ENCODE measurements at regions not wholly inside any gene's neighbourhood (a gene's known extent, or its start where the extent isn't known, plus 50 kb on each side); places are given as distances from the start of the nearest gene placed in this dataset.

GRCh38 chr6:68400396-68400795, 234.7 kb upstream of the ADGRB3 start:
- DNase-seq (ENCODE audit: low read depth in 4 of 4, low spot score in 2 of 4): no peak

GRCh38 chr6:68391953-68392352, 243.1 kb upstream of the ADGRB3 start:
- DNase-seq (ENCODE audit: low read depth in 4 of 4, low spot score in 2 of 4): no peak

DNA sequence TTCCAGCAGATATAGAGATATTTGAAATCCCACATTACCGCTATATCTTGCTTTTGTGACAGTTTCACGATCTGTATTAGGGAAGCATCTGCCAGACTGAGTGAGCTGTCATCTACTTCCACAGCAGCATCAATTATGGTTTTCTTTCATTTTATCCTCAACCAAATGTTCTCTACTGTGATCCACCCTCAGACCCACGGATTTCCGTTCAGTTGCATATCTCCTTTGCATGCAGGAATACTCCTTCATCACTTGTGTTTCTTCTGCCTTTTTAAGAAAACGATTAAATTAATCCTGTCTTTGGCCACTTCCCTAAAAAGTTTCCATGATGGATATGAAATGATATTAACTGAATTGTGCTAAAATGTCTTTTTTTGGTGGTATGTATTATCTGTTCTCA, 262.1 kb upstream of the ADGRB3 start:
- DNase-seq (ENCODE audit: low read depth in 4 of 4, low spot score in 2 of 4): no peak

GRCh38 chr6:68368845-68369244, 266.2 kb upstream of the ADGRB3 start:
- DNase-seq (ENCODE audit: low read depth in 4 of 4, low spot score in 2 of 4): no peak

GRCh38 chr6:68364271-68364805, 270.7 kb upstream of the ADGRB3 start:
- DNase-seq (ENCODE audit: low read depth in 4 of 4, low spot score in 2 of 4): no peak

- DNase-seq (ENCODE audit: low read depth in 4 of 4, low spot score in 2 of 4): no peak
Observed at GRCh38 chr6:68343901-68344300, 291.2 kb upstream of the ADGRB3 start.

DNA sequence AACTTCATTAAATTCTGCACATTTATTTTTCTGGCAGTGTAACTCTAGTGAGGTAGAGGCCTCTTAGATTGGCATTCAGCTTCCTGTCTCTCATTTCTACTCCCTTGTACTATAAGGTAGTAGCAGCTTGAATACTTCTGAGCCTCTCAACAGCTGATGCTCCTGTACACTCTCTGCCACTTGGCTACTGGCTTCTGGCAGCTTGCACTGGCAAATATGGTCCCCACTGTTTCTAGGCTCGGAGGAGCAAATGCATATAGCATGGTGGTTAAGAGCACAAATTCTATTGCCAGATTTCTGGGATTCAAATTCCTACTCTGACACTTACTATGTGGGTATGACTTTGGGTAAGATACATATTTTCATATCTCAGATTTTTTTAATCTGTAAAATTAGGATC, 292.8 kb upstream of the ADGRB3 start:
- DNase-seq (ENCODE audit: low read depth in 4 of 4, low spot score in 2 of 4): no peak

- no peak for DNase-seq (ENCODE audit: low read depth in 4 of 4, low spot score in 2 of 4)
Observed at GRCh38 chr6:68339488-68340131, 295.5 kb upstream of the ADGRB3 start.

GRCh38 chr6:68333442-68333841, 301.6 kb upstream of the ADGRB3 start:
- DNase-seq (ENCODE audit: low read depth in 4 of 4, low spot score in 2 of 4): no peak

DNA sequence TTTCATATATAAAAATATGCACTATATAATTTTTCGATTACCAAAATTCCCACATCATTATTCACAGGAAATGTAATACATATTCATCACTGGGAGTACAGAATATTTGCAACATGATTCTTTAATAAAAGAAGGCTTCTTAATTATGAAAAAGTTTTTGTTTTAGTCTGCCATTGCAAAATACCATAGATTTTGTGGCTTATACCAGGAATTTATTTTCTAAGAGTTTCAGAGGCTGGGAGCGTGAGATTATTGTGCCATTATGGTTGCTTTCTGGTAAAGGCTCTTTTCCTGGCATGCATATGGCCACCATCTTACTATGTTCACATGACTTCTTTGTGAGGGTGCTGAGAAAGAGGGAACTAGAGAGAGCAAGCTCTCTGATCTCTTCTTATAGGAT, 306.9 kb upstream of the ADGRB3 start:
- DNase-seq (ENCODE audit: low read depth in 4 of 4, low spot score in 2 of 4): no peak

DNA sequence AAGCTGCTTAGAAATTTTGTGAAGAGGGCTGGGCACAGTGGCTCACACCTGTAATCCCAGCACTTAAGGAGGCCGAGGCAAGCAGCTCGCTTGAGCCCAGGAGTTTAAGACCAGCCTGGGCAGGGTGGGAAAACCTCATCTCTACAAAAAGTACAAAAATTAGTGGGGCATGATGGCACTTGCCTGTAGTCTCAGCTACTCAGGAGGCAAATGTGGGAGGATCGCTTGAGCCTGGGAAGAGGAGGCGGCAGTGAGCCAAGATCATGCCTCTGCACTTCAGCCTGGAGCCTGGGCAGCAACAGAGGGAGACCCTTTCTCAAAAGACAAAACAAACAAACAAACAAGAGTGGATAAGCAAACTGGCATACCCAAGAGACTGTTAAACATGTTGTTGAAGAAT, 308.3 kb upstream of the ADGRB3 start:
- DNase-seq (ENCODE audit: low read depth in 4 of 4, low spot score in 2 of 4): no peak

GRCh38 chr6:68317366-68317765, 317.7 kb upstream of the ADGRB3 start:
- DNase-seq (ENCODE audit: low read depth in 4 of 4, low spot score in 2 of 4): no peak

DNA sequence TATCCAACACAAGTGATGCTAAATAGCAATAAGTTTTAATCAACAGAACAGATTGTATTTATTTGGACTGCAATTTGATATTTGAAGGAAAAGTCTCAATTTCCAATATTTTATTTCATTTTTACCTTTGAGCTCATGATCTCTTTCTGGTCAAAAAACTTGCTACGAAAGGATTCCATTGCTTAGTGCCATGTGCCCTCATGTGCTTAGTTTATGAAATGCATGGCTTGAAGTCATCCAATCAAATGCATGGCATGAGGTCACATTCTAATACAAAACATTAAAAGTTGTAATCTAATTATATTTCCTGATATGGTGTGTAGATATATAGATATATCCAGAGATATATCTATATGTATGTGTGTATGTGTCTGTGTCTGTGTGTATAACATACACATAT, 321.2 kb upstream of the ADGRB3 start:
- no peak for DNase-seq (ENCODE audit: low read depth in 4 of 4, low spot score in 2 of 4)

GRCh38 chr6:68307301-68307700, 327.8 kb upstream of the ADGRB3 start:
- no peak for DNase-seq (ENCODE audit: low read depth in 4 of 4, low spot score in 2 of 4)

DNA sequence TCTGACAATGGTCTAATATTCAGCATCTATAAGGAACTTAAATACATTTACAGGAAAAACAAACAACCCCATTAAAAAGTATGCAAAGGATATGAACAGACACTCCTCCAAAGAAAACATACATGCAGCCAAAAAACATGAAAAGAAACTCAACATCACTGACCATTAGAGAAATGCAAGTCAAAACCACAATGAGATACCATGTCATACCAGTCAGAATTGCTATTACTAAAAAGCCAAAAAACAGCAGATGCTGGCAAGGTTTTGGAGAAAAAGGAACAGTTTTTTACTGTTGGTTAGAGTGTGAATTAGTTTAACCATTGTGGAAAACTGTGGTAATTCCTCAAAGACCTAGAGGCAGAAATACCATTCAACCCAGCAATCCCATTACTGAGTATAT, 339.0 kb upstream of the ADGRB3 start:
- DNase-seq (ENCODE audit: low read depth in 4 of 4, low spot score in 2 of 4): no peak

- DNase-seq (ENCODE audit: low read depth in 4 of 4, low spot score in 2 of 4): no peak
Observed at GRCh38 chr6:68282646-68283045, 352.4 kb upstream of the ADGRB3 start.

DNA sequence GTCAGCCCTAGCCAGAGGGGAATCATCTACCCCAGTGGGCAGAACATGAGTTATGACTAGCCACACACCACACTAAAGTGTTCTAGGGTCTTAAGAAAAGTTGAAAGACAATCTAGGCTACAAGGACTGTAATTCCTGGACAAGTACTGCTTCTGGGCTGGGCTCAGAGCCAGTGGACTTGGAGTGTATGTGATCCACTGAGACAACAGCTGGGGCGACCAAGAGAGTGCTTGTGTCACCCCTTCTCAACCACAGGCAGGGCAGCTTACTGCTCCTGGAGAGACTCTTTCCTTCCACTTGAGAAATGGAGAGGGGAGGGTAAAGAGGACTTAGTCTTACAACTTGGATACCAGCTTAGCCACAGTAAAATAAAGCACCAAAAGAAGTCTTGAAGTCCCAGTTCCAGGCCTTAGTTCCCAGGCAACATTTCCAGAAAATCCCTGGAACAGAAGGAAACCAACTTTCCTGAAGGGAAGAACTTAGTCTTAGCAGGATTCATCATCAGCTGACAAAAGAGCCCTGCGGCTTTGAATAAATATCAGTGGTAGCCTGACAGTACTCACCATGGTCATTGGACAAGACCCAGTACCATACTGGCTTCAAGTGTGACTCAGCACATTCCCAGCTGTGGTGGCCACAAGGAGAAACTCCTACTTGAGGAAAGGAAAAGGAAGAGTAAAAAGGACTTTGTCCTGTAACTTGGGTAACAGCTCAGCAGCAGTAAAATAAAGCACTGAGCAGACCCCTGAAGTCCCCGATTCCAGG, 355.1 kb upstream of the ADGRB3 start:
- no peak for DNase-seq (ENCODE audit: low read depth in 4 of 4, low spot score in 2 of 4)

DNA sequence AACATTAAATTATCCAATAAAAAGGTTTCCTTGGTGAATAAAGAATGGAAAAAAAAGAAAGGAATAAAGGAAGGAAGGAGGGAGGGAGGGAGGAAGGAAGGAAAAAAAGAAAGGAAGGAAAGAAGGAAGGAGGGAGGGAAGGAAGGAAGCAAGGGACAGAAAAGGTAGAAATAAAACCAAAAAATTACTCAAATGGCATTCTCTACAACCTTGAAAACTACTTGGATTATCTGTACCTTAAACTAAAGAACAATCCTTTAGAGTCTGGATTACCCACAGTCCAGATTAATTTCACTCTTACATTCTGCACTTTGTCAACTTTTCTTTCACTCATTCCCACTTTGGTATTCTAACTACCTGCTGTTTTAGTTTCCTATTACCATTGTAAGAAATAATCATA, 361.8 kb upstream of the ADGRB3 start:
- no peak for DNase-seq (ENCODE audit: low read depth in 4 of 4, low spot score in 2 of 4)

GRCh38 chr6:68256391-68256790, 378.7 kb upstream of the ADGRB3 start:
- no peak for DNase-seq (ENCODE audit: low read depth in 4 of 4, low spot score in 2 of 4)

DNA sequence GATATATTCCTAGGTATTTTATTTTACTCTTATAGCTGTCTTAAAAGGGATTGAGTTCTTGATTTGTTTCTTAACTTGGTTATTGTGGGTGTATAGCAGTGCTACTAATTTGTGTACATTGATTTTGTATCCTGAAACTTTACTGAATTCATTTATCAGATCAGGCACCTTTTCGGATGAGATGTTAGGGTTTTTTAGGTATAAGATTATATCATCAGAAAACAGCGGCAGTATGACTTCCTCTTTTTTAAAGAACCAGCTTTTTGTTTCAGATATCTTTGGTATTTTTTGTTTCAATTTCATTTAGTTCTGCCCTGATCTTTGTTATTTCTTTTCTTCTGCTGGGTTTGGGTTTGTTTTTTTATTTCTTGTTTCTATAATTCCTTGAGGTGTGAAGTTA, 382.4 kb upstream of the ADGRB3 start:
- no peak for DNase-seq (ENCODE audit: low read depth in 4 of 4, low spot score in 2 of 4)

- DNase-seq (ENCODE audit: low read depth in 4 of 4, low spot score in 2 of 4): no peak
Observed at GRCh38 chr6:68247782-68248181, 387.3 kb upstream of the ADGRB3 start.

DNA sequence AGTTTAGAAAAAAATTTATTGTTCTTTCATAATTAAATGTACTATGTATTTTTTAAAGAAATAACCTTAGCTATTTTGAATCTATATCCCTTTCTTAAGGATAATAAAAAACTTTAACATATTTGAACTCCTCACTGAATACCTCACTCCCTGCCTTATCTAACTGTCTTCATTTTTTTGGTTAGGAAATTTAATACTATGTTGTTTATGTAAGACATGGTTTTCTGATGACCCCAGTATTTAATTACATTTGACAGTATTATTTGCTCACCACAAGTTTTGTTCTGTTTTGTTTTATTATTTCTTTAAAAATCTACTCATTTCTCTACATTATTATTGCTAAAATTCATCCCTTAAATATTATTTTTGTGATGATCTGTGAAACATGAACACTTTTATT, 394.4 kb upstream of the ADGRB3 start:
- DNase-seq (ENCODE audit: low read depth in 4 of 4, low spot score in 2 of 4): no peak
